Skeletal muscle satellite cell (primary cell): ENCODE measurements at regions not wholly inside any gene's neighbourhood (a gene's known extent, or its start where the extent isn't known, plus 50 kb on each side); places are given as distances from the start of the nearest gene placed in this dataset.
"Not testable (repeated sequence)": the region's sequence is repeated elsewhere in the genome, so short reads cannot be mapped to it uniquely, and the experiment has no call there.

ENCODE experiments used
- H3K27me3 ChIP-seq: 2 replicates; pipeline ENCODE4 v1.7.0; 2013; ENCODE audit warnings: low read length; ENCODE audit not compliant: control insufficient read depth, insufficient read depth
- H3K36me3 ChIP-seq: 2 replicates; pipeline ENCODE4 v1.7.0; 2013; ENCODE audit warnings: mild to moderate bottlenecking, control low read depth, low read length; ENCODE audit not compliant: insufficient read depth
- H3K4me1 ChIP-seq: 2 replicates; pipeline ENCODE4 v1.7.0; 2013; ENCODE audit warnings: low read length; ENCODE audit not compliant: control insufficient read depth, insufficient read depth
- H3K4me2 ChIP-seq: 2 replicates; pipeline ENCODE4 v1.7.0; 2013; ENCODE audit warnings: mild to moderate bottlenecking, low read length
- H3K4me3 ChIP-seq: 2 replicates; pipeline ENCODE4 v1.7.0; 2013; ENCODE audit warnings: low read length
- H3K9ac ChIP-seq: 2 replicates; pipeline ENCODE4 v1.7.0; 2013; ENCODE audit warnings: mild to moderate bottlenecking, low read depth, low read length, moderate library complexity
- H3K9me3 ChIP-seq: replicated peaks from 2 replicates; pipeline ENCODE4 v1.7.0; 2013; ENCODE audit warnings: mild to moderate bottlenecking, control low read depth, low read length

DNA sequence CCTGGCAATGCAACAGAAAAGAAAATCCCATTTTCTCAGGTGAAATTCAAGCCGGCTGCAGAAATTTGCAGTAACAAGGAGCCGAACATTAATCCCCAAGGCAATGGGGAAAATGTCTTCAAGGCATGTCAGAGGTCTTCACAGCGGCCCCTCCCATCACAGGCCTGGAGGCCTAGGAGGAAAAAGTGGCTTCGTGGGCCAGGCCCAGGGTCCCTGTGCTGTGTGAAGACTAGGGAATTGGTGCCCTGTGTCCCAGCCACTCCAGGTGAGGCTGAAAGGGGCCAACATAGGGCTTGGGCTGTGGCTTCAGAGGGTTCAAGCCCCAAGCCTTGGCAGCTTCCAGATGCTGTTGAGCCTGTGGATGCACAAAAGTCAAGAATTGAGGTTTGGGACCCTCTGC is 111.7 kb downstream of the CD24 start:
- no peaks in the 10 kb centered on the region for H3K9me3 ChIP-seq
- H3K27me3 ChIP-seq: peaks cover 5% of the 10 kb centered on the region
- H3K9ac ChIP-seq: no peak overlapping the region
- H3K4me3 ChIP-seq: no peak overlapping the region
- H3K4me1 ChIP-seq: peaks cover 10% of the 10 kb centered on the region
- H3K4me2 ChIP-seq: no peak overlapping the region
- H3K36me3 ChIP-seq: no peaks in the 10 kb centered on the region

DNA sequence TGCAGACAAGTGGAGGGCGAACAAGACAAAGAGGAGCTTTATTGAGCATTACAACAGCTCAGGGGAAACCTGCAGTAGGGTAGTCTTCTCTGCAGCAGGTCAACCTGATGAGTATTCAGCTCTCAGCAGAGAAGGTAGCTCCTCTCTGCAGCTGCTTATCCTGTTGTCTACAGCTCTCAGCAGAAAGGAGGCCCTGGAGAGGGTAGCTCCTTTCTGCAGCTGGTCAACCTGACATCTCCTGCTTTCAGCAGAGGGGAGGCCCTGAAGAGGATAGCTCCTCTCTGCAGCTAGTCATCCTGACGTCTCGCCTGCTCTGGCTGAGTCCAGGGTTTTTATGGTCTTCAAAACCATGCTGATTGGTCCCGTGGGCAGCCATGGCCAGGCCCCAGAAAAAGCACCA is 113.6 kb downstream of the CD24 start:
- Histone ChIP-seq H3K9ac (no peak overlapping the region), H3K36me3 (no peaks in the 10 kb centered on the region), H3K4me1 (peaks cover 10% of the 10 kb centered on the region), H3K4me3 (no peak overlapping the region), H3K9me3 (no peaks in the 10 kb centered on the region), H3K4me2 (no peak overlapping the region), H3K27me3 (peaks cover 5% of the 10 kb centered on the region)

DNA sequence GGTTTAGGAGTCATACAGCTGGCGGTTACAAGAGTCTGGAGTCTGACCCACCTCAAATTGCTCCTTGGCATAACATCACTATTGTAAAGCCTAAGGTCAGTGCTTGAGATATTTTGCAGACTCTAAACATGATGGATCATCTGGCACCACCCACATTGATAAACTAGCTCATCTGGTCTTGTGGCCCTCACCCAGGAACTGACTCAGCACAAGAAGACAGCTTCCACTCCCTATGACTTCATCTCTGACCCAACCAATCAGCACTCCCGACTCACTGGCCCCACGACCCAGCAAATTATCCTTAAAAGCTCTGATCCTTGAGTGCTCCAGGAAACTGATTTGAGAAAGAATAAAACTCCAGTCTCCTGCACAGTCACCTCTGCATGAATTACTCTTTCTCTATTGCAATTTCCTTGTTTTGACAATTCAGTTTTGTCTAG is 115.9 kb downstream of the CD24 start:
- no peak overlapping the region for H3K9ac ChIP-seq
- no peaks in the 10 kb centered on the region for H3K27me3 ChIP-seq
- H3K4me3 ChIP-seq: no peak overlapping the region
- no peaks in the 10 kb centered on the region for H3K9me3 ChIP-seq
- peaks cover 10% of the 10 kb centered on the region for H3K4me1 ChIP-seq
- H3K4me2 ChIP-seq: no peak overlapping the region
- no peaks in the 10 kb centered on the region for H3K36me3 ChIP-seq

DNA sequence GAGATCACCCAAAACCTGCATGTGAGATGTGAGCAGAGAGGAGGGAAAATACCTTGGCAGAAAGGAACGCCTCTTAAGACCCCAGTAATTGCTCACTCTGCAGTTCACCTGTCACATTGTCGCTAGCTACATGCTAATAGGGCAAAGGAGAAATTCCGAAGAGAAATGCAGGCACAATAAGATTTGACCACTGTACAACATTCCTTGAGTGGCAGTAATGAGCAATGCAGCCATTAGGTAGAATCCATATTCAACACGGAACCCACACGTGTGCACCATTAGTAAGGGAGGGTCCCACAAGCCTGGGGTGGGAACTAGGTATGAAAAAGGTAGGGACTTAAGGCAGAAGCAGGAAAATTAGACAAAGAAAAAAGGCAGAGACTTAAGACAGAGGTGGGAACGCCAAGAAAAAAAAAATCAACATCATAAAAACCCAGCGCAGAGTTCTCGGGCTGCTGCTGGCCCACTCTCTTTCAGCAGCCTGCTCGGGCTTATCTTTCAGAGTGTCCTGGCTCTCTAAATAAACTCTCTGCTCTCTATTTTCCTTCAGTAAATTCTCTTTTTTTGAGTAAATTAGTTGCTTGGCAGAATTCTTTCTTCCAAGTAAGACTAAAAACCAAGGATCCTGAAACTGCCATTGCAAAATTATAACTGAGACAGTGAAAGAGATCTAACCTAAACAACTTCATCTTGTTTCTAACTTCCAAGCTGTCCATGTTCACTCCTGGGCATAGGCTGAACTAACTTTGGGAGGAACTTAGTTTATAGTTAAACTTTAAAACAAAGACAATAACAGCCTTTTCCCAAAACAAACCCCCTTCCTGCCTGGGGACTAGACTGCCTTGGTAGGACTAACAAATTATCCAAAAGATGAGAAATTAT is 116.5 kb downstream of the CD24 start:
- peaks cover 10% of the 10 kb centered on the region for H3K4me1 ChIP-seq
- H3K4me3 ChIP-seq: no peak overlapping the region
- no peaks in the 10 kb centered on the region for H3K9me3 ChIP-seq
- no peak overlapping the region for H3K9ac ChIP-seq
- no peaks in the 10 kb centered on the region for H3K27me3 ChIP-seq
- H3K4me2 ChIP-seq: no peak overlapping the region
- H3K36me3 ChIP-seq: no peaks in the 10 kb centered on the region

DNA sequence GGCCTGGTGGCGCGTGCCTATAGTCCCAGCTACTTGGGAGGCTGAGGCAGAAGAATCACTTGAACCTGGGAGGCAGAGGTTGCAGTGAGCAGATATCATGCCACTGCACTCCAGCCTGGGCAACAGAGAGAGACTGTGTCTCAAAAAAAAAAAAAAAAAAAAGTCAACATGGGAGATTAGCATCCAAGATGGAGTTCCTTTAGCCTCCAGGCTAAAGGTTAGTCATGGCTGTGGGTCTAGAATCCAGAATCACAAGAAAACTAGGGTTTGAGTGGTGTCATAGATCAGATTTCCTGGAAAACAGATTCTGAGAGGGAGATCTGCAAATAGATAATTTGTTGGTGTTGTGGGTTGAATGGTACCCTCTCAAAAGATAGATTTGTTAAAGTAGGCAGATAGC is 117.2 kb downstream of the CD24 start:
- H3K4me3 ChIP-seq, H3K9me3 ChIP-seq, H3K27me3 ChIP-seq, H3K9ac ChIP-seq, H3K36me3 ChIP-seq, H3K4me2 ChIP-seq: not testable (repeated sequence)
- peaks cover 10% of the 10 kb centered on the region for H3K4me1 ChIP-seq

DNA sequence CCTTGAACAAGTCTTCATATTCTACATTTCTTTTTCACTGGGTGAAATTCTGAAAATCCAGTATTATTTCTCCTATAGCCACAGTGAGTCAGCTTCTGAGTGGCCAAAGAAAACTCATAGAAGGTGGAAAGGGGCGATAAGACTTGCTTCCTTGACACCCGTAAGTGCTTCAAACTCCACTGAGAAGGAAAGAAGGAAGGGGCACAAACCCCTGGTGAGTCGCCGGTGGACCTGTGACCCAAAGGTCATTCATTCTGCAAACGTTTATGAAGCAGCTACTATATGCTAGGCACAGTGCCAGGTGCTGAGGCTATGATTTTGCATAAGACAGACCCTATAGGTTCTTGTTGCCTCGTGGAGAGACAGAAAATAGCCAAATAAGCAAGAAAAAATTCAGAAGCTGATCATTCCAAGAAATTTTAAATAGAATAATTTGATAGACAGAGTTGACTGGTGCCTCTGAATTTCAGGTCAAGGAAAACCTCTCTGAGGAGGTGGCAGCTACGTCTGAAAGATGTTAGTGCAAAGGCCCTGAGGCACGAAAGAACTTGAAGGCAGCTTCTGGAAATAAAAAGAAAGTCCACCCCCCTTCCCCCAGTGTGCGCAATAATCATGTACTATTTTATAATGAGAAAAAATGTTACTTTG is 118.2 kb downstream of the CD24 start:
- Histone ChIP-seq H3K36me3 (no peaks in the 10 kb centered on the region), H3K4me1 (peaks cover 10% of the 10 kb centered on the region), H3K9me3 (no peaks in the 10 kb centered on the region), H3K4me3 (no peak overlapping the region), H3K9ac (no peak overlapping the region), H3K4me2 (no peak overlapping the region), H3K27me3 (no peaks in the 10 kb centered on the region)

DNA sequence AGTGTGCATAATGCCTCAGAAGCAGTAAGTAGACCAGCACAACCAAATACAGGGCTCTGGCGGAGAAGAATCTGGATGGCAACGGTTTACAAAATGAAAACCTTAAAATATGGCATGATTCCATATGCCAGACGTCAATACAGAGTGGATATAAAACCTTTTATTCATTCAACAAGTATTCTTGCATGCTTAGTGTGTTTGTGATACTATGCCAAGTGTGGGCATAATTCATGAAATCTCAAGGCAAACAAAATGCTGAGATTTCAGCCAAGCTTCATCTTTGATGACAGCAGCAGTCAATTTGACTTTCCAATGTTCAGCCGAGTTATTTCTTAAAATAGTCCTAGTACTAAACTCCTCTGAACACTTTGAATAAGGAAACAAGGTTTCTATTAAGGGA is 119.4 kb downstream of the CD24 start:
- H3K9me3 ChIP-seq: no peaks in the 10 kb centered on the region
- H3K4me3 ChIP-seq: no peak overlapping the region
- no peak overlapping the region for H3K9ac ChIP-seq
- H3K4me2 ChIP-seq: no peak overlapping the region
- H3K27me3 ChIP-seq: no peaks in the 10 kb centered on the region
- H3K36me3 ChIP-seq: no peaks in the 10 kb centered on the region
- peaks cover 10% of the 10 kb centered on the region for H3K4me1 ChIP-seq

DNA sequence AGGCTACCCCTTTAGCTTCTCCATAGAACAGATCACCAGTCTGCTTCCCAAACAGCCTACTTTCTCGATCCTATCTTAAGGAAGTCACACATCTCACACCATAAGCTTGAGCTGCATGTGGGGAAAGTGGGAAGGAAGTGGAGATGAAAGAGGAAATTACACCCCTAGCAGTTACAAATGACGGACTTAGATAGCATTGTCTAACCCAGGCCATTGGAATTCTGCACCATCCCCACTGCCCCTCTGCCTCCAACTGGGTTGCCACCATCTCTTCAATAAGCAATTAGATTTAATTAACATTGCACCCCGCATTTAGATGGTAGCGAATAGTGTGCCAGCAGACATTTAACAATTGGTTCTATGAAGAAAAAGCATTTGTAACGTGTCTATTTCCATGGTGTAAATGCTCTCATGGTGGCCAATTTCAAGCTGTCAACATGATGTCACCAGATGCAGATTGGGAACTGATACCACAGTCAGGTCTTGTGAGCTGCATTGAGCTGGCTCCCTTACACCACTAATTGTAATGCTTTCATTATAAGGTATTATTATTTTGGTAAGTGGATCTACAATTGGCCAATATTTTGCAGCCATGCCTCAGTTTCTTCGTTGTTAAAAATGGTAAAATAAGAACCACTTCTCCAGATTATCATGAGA is 124.7 kb downstream of the CD24 start:
- Histone ChIP-seq H3K36me3 (no peaks in the 10 kb centered on the region), H3K4me1 (no peaks in the 10 kb centered on the region), H3K4me3 (no peak overlapping the region), H3K9me3 (no peaks in the 10 kb centered on the region), H3K9ac (no peak overlapping the region), H3K27me3 (peaks cover 6% of the 10 kb centered on the region), H3K4me2 (no peak overlapping the region)

DNA sequence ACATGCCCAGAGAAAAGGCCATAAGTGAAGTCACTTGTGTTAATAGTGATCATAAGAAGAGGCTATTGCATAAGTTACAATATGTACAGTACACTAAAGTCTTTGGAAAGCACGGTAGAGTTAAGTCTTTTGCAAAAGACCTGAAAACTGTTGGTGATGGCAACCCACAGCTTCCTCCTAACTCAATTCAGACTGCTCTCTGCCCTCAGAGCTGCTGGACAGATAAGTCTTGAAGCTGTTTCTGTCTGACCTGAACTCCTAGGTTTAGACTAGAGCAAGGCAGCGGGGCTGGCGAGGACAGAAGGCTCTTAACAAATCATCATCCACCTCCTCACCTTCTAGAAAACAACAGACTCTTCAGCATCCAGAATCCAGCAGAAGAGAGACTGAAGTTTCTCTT is 125.4 kb downstream of the CD24 start:
- Histone ChIP-seq H3K4me1 (no peaks in the 10 kb centered on the region), H3K4me2 (no peak overlapping the region), H3K9ac (no peak overlapping the region), H3K9me3 (no peaks in the 10 kb centered on the region), H3K27me3 (peaks cover 13% of the 10 kb centered on the region), H3K36me3 (no peaks in the 10 kb centered on the region), H3K4me3 (no peak overlapping the region)

DNA sequence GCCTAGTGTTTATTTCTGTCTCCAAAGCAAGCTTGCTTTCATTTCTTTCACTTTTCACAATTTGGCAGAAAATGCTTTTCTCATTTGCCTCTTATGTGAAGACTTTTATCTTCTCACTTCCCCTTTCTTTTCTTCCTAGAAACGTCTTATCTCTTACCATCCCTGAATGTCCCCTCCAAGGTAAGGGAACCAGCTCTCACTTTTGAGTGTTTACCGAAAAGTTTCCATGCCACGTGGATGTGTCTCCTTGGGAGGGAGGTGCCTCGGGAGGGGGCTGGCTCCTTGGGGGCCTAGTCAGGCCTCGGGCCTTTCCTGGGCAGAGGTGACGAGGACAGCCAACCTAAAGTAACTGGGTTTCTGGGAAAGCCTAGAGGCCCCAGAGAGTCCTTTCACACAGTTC is 127.4 kb downstream of the CD24 start:
- Histone ChIP-seq H3K4me2 (no peak overlapping the region), H3K27me3 (peaks cover 21% of the 10 kb centered on the region), H3K9me3 (no peaks in the 10 kb centered on the region), H3K4me3 (no peak overlapping the region), H3K36me3 (no peaks in the 10 kb centered on the region), H3K9ac (no peak overlapping the region), H3K4me1 (no peaks in the 10 kb centered on the region)

DNA sequence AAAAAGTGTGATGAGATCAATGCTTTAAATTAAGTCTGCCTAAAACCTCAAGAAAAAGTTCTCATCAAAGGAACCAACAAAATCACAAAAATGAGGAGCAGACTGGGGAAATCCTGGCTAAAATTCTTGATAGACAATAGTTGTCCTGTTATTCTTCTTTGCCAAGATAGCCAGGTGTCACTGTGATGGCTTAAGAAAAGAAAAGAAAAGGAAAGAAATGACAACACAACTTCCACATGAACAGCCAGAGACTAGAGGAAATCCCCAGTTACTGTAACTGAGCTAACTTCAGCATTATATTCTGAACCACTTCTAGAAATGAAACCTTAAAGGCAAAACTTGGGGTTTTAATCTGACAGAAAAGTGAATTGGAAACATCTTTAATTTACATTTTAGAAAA is 129.6 kb downstream of the CD24 start:
- no peak overlapping the region for H3K9ac ChIP-seq
- peaks cover 25% of the 10 kb centered on the region for H3K27me3 ChIP-seq
- H3K4me3 ChIP-seq: no peak overlapping the region
- H3K4me1 ChIP-seq: no peaks in the 10 kb centered on the region
- no peaks in the 10 kb centered on the region for H3K36me3 ChIP-seq
- H3K4me2 ChIP-seq: no peak overlapping the region
- no peaks in the 10 kb centered on the region for H3K9me3 ChIP-seq
